ENCODE measurements at regions not wholly inside any gene's neighbourhood (a gene's known extent, or its start where the extent isn't known, plus 50 kb on each side); places are given as distances from the start of the nearest gene placed in this dataset.
A peak's percentile ranks its signal among the peaks of the same experiment; 100 is the strongest.

DNA sequence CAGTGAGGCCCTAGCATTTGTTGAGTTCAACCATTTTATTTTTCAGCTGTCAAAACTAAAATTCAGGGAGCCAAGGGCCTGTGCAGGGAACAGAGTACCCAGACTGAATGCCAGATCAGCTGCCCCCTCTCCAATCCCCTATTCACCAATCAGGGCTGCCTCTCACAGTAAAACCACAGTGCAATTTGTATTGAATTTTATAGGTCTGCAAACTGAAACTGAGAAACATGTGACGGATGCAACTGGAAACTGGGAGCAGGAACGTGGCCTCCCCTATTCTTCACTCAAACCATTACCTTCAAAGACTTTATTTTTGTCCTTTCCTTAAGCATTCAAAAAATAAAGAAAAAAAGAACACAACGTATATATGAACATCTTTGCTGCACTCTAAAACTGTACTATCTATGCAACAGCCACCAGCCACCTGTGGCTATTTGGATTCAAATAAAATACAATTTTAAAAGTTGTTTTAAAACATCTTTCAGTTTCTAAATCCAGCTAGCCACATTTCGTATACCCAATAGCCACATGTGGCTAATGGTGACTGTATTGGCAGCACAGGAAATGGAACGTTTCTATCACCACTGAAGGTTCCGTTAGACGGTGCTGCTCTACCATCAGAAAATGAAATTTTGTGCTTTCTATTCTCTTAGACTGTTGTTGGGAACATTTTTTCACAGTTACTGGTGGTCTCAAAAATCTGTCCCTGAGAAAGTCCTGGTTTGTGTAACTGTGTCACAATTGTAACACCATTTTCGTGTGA lies 371.3 kb upstream of the FAR2 start:
- Histone ChIP-seq H3K36me3 (ENCODE audit: control insufficient read depth in 2 of 2, insufficient read depth in 2 of 2, low read length in 1 of 2) (no peaks in the 10 kb centered on the region), H3K27me3 (replicated peaks in 1 of 2; ENCODE audit: control insufficient read depth in 2 of 2, insufficient read depth in 2 of 2, low read length in 1 of 2) (no peaks in the 10 kb centered on the region), H3K79me2 (ENCODE audit: control insufficient read depth, insufficient read depth, low read length) (no peaks in the 10 kb centered on the region), H3K4me1 (ENCODE audit: control insufficient read depth, insufficient read depth, low read length) (no peaks in the 10 kb centered on the region), H2AFZ (ENCODE audit: control insufficient read depth, low read depth, low read length) (no peak overlapping the region), H3K9me3 (replicated peaks; ENCODE audit: control insufficient read depth, insufficient read depth, low read length) (no peaks in the 10 kb centered on the region), H3K27ac (ENCODE audit: control insufficient read depth, insufficient read depth) (no peak overlapping the region), H4K20me1 (ENCODE audit: control insufficient read depth, insufficient read depth) (no peaks in the 10 kb centered on the region), H3K4me2 (ENCODE audit: control insufficient read depth, insufficient read depth) (no peak overlapping the region), H3K9ac (ENCODE audit: control insufficient read depth, insufficient read depth, low read length) (no peak overlapping the region), H3K4me3 (no peak overlapping the region)
- intact Hi-C loops (cut with micrococcal nuclease; ENCODE audit: unreplicated experiment) (no loop called here), in situ Hi-C loops (cut with MboI) (no loop called here)
- SMC1A ChIA-PET (ENCODE audit: uncharacterized antibody, unreplicated experiment): interaction anchor here (0.6 kb wide), 1 partner anchor 186 kb away, joined by 3 read pairs; no protein-coding TSS in a partner anchor
- FAIRE-seq (no peak), ATAC-seq (peak; percentile 78), DNase-seq (ENCODE audit: low read depth, low spot score) (no peak)
- no TSS peak for BruUV-seq (replicated peaks)
- CTCF ChIA-PET: no interaction called here
- TF ChIP-seq PML (IDR thresholded peaks at IDR 0.05; ENCODE audit: low read length) (no peak), NKRF (conservative IDR thresholded peaks at IDR 0.05) (no peak), HDGF (IDR thresholded peaks at IDR 0.05) (no peak), SMAD5 (IDR thresholded peaks at IDR 0.05; ENCODE audit: low read depth) (no peak), RELA (IDR thresholded peaks at IDR 0.05; ENCODE audit: borderline replicate concordance, partially characterized antibody) (no peak)
- TF ChIP-seq, protein P1, sequence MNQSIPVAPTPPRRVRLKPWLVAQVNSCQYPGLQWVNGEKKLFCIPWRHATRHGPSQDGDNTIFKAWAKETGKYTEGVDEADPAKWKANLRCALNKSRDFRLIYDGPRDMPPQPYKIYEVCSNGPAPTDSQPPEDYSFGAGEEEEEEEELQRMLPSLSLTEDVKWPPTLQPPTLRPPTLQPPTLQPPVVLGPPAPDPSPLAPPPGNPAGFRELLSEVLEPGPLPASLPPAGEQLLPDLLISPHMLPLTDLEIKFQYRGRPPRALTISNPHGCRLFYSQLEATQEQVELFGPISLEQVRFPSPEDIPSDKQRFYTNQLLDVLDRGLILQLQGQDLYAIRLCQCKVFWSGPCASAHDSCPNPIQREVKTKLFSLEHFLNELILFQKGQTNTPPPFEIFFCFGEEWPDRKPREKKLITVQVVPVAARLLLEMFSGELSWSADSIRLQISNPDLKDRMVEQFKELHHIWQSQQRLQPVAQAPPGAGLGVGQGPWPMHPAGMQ (IDR thresholded peaks at IDR 0.05; ENCODE audit: borderline replicate concordance): no peak
- WGBS (ENCODE audit: insufficient coverage, insufficient replicate concordance, low lambda C conversion rate, missing lambda C conversion rate): 53% methylated on average over 8 of the region's 8 CpGs
- POLR2A ChIA-PET: no interaction called here
- RAD21 ChIA-PET (ENCODE audit: unreplicated experiment): interaction anchor here (0.6 kb wide), 1 partner anchor 318 kb away, joined by 3 read pairs; no protein-coding TSS in a partner anchor
